ENCODE measurements at regions not wholly inside any gene's neighbourhood (a gene's known extent, or its start where the extent isn't known, plus 50 kb on each side); places are given as distances from the start of the nearest gene placed in this dataset.

- TF ChIP-seq, protein P1, sequence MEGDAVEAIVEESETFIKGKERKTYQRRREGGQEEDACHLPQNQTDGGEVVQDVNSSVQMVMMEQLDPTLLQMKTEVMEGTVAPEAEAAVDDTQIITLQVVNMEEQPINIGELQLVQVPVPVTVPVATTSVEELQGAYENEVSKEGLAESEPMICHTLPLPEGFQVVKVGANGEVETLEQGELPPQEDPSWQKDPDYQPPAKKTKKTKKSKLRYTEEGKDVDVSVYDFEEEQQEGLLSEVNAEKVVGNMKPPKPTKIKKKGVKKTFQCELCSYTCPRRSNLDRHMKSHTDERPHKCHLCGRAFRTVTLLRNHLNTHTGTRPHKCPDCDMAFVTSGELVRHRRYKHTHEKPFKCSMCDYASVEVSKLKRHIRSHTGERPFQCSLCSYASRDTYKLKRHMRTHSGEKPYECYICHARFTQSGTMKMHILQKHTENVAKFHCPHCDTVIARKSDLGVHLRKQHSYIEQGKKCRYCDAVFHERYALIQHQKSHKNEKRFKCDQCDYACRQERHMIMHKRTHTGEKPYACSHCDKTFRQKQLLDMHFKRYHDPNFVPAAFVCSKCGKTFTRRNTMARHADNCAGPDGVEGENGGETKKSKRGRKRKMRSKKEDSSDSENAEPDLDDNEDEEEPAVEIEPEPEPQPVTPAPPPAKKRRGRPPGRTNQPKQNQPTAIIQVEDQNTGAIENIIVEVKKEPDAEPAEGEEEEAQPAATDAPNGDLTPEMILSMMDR (IDR thresholded peaks at IDR 0.05): no peak
- TF ChIP-seq POLR2A (IDR thresholded peaks at IDR 0.05): no peak
These were observed 244.5 kb downstream of the ZIC4 start for GRCh38 chr3:147161833-147162232.

All from right lobe of liver (tissue), 4 donors.